SKM-1 (cell line): ENCODE measurements at regions not wholly inside any gene's neighbourhood (a gene's known extent, or its start where the extent isn't known, plus 50 kb on each side); places are given as distances from the start of the nearest gene placed in this dataset.

Source experiments
- DNase-seq: peaks from one replicate; lab custom pipeline; 2025; ENCODE audit not compliant: unreplicated experiment; lab: John Stamatoyannopoulos, UW

GRCh38 chr5:164362835-164363234 lies 857.4 kb downstream of the MAT2B start:
- DNase-seq: no peak

GRCh38 chr5:164364237-164365208 lies 859.1 kb downstream of the MAT2B start:
- DNase-seq: no peak

DNA sequence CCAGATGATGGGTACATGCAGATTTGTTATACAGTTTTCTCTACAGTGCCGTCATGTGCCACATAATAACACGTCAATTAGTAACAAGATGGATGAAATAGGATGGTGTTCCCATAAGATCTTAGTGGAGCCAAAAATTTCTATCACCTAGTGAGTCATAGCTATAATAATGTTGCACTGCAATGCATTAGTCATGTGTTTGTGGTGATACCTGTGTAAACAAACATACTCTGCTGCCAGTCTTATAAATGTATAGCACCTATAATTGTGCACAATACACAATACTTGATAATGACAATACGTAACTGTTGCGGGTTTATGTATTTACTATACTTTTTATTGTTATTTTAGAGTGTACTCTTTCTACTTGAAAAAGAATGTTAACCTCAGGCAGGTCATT lies 865.4 kb downstream of the MAT2B start:
- DNase-seq: no peak

DNA sequence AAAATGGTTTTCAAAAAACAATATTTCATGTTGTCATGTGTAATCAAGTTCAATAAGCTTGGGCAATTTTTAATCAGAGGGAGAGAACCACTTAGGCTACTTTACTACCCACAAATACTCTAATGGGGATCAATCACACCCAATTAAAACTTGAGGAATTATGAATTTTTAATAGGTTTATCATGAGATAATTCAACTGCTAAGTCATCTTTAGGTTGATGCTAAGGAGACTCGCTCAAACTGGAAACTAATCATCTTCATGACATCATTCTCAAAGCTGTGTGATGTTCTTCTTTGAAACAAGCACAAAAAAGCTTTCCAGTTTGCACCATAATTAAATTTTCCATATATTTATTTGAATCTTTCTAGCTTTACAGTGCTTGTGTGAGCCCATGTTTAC lies 867.5 kb downstream of the MAT2B start:
- no peak for DNase-seq

DNA sequence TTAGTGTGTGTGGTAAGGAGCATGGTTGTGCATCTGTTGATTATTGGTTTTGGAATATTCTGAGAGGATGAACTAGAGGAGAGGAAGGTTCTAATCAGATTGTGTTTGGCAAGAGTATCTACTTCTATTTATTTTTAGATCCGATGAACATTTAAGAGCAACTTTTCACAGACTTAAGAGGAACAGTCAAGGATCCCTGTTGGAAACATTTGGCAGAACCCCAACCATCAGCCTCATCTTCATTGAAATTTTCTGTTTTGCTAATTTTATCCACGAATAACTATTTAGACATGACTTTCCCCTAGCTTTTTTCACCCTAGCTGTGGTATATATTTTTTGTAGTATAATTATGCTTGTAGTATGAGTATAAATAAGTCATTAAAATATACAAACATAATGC lies 868.5 kb downstream of the MAT2B start:
- DNase-seq: no peak

- DNase-seq: no peak
Observed at GRCh38 chr5:164375051-164375450, 869.6 kb downstream of the MAT2B start.

GRCh38 chr5:164376843-164377242 lies 871.4 kb downstream of the MAT2B start:
- peak; percentile 11 for DNase-seq

DNA sequence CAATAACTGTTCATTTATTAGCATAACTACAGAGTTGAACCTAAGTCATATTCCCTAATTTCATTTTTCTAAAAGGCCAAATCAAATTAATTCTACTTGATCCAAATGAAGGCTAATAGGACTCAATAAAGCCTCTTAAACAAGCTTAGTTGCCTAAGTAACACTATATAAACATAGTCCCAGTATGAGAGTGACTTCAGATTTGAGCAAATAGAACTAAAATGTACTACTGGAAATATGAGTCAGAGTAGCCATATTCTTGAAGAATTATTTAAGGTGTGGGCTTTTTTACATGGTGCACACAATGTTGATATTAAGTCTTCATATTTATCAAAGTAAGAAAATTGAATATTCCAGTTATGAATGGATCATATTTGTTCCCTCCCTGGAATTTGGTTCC lies 872.3 kb downstream of the MAT2B start:
- no peak for DNase-seq

GRCh38 chr5:164383662-164384061 lies 878.2 kb downstream of the MAT2B start:
- no peak for DNase-seq

- DNase-seq: no peak
Observed at GRCh38 chr5:164392531-164392930, 887.1 kb downstream of the MAT2B start.

DNA sequence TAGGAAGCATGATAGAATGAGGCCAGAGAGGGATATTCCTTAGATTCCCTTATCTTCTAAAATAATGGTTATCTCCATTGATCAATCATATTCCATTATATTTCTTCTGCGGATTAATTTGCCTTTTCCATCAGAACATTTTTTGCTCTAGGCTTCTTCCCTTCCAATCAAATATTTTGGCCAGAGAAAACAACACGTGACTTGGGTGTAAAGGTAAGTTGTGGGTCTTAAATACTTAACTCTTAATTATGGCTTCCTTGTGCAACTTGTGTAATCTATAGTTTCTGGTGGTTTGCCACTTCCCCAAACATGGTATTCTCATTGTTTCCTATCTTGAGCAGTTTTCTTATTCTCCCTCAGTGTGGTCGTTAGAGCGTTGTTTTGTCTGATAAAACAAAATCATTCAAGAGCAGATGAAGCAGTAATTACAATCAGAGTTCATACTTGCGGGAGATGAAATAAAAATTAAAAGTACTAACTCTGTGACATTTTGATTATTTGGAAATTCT lies 889.3 kb downstream of the MAT2B start:
- DNase-seq: no peak

GRCh38 chr5:164412531-164412930 lies 907.1 kb downstream of the MAT2B start:
- no peak for DNase-seq

- no peak for DNase-seq
Observed at GRCh38 chr5:164420161-164420560, 914.7 kb downstream of the MAT2B start.

- no peak for DNase-seq
Observed at GRCh38 chr5:164422400-164422799, 917.0 kb downstream of the MAT2B start.

GRCh38 chr5:164431634-164432304 lies 926.4 kb downstream of the MAT2B start:
- no peak for DNase-seq

- no peak for DNase-seq
Observed at GRCh38 chr5:164433106-164433870, 927.9 kb downstream of the MAT2B start.

DNA sequence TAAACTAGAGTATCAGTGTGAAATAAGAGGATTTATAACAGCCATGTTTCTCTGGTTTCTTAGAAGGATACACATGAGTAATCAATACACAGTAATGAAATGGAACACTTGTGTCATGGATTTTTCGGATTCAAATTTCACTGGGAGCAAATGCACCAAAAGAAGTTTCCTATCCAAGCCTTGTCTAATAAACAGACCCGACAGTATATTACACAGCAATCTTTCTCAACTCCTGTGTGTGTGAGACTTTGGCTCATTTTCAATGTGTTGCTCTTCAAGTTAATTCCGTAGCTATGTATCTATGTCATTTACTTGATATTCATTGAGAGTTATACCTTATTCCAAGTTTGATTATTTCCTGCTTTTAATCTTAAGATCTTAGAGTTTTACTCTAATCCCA lies 930.2 kb downstream of the MAT2B start:
- DNase-seq: no peak

- no peak for DNase-seq
Observed at GRCh38 chr5:164439799-164440198, 934.4 kb downstream of the MAT2B start.

DNA sequence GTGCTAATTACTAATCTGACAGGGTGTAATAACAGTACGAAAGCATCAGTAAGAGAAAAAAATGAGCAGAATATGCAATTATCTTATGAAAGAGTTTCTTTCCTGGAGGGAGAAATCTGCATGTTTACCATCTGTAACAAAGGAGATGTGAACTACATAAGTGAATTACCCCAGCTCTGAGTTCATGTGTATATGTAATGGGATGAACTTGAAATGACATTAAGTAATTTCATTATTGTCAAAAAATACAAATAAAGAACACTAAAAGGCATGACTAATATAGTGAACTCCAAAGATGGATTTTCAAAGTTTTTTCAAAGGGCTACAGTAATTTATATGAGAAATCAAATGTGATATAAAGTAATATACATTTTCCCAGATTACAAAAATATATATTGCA lies 944.0 kb downstream of the MAT2B start:
- no peak for DNase-seq

DNA sequence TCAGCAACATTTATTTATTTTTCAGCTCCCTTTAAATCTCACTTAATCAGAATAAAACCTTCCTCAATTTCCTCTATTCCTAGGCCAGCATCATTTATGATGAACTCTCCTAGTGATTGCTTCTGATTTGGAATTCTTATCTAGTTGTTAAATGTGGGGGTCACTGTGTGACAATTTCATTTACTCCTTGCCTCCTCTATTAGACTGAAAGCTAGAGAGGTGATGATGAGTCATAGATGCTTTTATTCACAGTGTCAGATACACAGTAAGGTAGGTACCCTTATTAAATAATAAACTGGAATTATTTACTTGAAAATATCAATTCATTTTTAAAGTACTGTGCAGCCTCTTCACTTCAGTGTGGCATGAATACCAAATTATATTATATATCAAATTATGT lies 960.6 kb downstream of the MAT2B start:
- DNase-seq: no peak

- no peak for DNase-seq
Observed at GRCh38 chr5:164470312-164470711, 964.9 kb downstream of the MAT2B start.
